ENCODE measurements at regions not wholly inside any gene's neighbourhood (a gene's known extent, or its start where the extent isn't known, plus 50 kb on each side); places are given as distances from the start of the nearest gene placed in this dataset.

GRCh38 chr9:89929673-89930480 is 325.1 kb downstream of the GADD45G start:
- TF ChIP-seq CTCF (IDR thresholded peaks at IDR 0.05) (no peak), POLR2A (IDR thresholded peaks at IDR 0.05) (no peak)

All from gastroesophageal sphincter (tissue), 3 donors.